ENCODE measurements at regions not wholly inside any gene's neighbourhood (a gene's known extent, or its start where the extent isn't known, plus 50 kb on each side); places are given as distances from the start of the nearest gene placed in this dataset.
"Not testable (repeated sequence)": the region's sequence is repeated elsewhere in the genome, so short reads cannot be mapped to it uniquely, and the experiment has no call there.

DNA sequence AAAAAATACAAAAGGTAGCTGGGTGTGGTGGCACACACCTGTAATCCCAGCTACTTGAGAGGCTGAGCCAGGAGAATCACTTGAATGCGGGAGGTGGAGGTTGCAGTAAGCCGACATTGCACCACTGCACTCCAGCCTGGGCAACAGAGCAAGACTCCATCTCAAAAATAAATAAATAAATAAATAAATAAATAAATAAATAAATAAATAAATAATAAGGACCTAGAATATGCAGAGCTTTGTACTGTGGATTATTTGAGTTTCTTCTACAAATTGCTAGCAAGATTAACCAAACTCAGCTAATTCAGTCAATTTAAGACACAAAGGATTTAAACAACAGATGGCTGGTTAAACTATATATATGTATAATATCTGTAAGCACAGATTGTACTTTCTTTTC lies 322.5 kb upstream of the ARPP21 start:
- not testable (repeated sequence) for H3K27ac Mint-ChIP-seq, H3K9me3 Mint-ChIP-seq, H3K27me3 Mint-ChIP-seq, H3K36me3 Mint-ChIP-seq, H3K4me3 Mint-ChIP-seq, H3K4me1 Mint-ChIP-seq

DNA sequence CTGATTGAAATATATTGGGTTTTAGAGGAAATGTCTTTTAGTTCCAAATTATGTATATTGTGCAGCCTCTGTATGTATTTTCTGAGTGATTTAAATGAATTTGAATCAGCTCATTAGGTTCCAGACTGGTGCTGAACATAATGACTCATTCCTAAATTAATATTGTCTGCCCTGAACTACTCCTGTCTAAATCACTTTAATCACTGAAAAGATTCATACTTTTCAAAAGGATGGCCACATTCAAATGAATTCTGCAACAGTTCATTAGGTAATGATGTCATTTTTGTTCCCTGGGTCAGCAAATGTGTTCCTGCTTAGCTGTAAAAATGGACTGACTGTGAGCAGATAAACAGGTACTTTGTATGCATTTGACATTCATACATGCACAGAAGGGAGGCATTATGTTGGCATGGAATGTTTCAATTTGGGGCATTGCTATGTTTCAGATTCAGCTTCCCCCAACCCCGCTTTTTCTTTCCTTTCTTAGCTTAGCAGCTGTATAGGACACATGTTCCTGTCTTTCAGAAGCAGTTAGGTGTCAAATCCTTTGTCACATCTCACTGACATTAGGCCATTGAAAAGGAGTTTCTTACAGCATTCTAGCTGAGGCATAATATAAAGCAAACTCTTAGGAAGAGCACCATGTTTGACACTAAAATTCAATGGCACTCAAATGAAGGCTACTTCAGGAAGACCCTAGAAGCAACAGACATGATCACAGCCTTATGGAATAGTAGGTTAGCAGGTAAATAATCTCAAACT lies 318.5 kb upstream of the ARPP21 start:
- no peaks in the 10 kb centered on the region for H3K36me3 Mint-ChIP-seq
- no peaks in the 10 kb centered on the region for H3K27me3 Mint-ChIP-seq
- H3K4me1 Mint-ChIP-seq: no peaks in the 10 kb centered on the region
- no peak overlapping the region for H3K27ac Mint-ChIP-seq
- H3K9me3 Mint-ChIP-seq: no peaks in the 10 kb centered on the region
- H3K4me3 Mint-ChIP-seq: no peak overlapping the region

GRCh38 chr3:35322070-35322469 lies 317.3 kb upstream of the ARPP21 start:
- H3K4me1 Mint-ChIP-seq: no peaks in the 10 kb centered on the region
- H3K27me3 Mint-ChIP-seq: no peaks in the 10 kb centered on the region
- H3K36me3 Mint-ChIP-seq: peaks cover 2% of the 10 kb centered on the region
- peaks cover 0 to 4% (median 2%) of the 10 kb centered on the region in 3 donors for H3K9me3 Mint-ChIP-seq
- no peak overlapping the region for H3K4me3 Mint-ChIP-seq
- no peak overlapping the region for H3K27ac Mint-ChIP-seq

DNA sequence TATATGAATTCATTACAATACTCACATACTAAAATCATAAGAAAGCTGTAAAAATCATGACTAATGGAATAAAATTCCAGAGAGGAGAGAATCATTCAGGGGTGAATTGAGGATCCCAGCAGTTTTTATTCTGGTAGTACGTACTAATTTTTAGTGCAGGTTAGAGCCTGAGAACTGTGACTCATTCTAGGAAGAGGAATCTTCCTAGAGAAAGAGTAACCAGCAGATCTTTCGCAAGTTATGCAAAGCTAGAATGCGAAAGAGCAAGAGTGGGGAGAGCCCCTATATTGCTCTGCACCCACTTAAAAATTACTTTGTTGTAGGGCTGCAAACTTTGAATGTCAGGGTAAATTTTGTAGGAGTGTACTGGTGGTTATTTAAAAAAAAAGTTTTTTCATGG lies 303.6 kb upstream of the ARPP21 start:
- Mint-ChIP-seq H3K4me1 (no peaks in the 10 kb centered on the region), H3K9me3 (peaks cover 0 to 6% (median 2%) of the 10 kb centered on the region in 3 donors), H3K27me3 (no peaks in the 10 kb centered on the region), H3K36me3 (no peaks in the 10 kb centered on the region), H3K4me3 (no peak overlapping the region), H3K27ac (no peak overlapping the region)

- H3K27me3 Mint-ChIP-seq: no peaks in the 10 kb centered on the region
- no peaks in the 10 kb centered on the region for H3K36me3 Mint-ChIP-seq
- no peaks in the 10 kb centered on the region for H3K4me1 Mint-ChIP-seq
- H3K9me3 Mint-ChIP-seq: peaks cover 1 to 2% (median 2%) of the 10 kb centered on the region in 3 donors
- no peak overlapping the region for H3K27ac Mint-ChIP-seq
- no peak overlapping the region for H3K4me3 Mint-ChIP-seq
Observed at GRCh38 chr3:35336601-35337000, 302.7 kb upstream of the ARPP21 start.

GRCh38 chr3:35338186-35338585 lies 301.1 kb upstream of the ARPP21 start:
- H3K27ac Mint-ChIP-seq: no peak overlapping the region

GRCh38 chr3:35380196-35380595 lies 259.1 kb upstream of the ARPP21 start:
- H3K27me3 Mint-ChIP-seq: no peaks in the 10 kb centered on the region
- no peak overlapping the region for H3K27ac Mint-ChIP-seq
- peaks cover 0 to 1% (median 0%) of the 10 kb centered on the region in 3 donors for H3K4me1 Mint-ChIP-seq
- no peaks in the 10 kb centered on the region for H3K36me3 Mint-ChIP-seq
- no peak overlapping the region for H3K4me3 Mint-ChIP-seq
- peaks cover under 1 to 8% (median 2%) of the 10 kb centered on the region in 3 donors for H3K9me3 Mint-ChIP-seq

More at GRCh38 chr3:35338186-35338585, 301.1 kb upstream of the ARPP21 start:
- Mint-ChIP-seq H3K4me3 (no peak overlapping the region), H3K27me3 (no peaks in the 10 kb centered on the region), H3K9me3 (peaks cover 2 to 4% (median 2%) of the 10 kb centered on the region in 3 donors), H3K4me1 (no peaks in the 10 kb centered on the region), H3K36me3 (no peaks in the 10 kb centered on the region)

DNA sequence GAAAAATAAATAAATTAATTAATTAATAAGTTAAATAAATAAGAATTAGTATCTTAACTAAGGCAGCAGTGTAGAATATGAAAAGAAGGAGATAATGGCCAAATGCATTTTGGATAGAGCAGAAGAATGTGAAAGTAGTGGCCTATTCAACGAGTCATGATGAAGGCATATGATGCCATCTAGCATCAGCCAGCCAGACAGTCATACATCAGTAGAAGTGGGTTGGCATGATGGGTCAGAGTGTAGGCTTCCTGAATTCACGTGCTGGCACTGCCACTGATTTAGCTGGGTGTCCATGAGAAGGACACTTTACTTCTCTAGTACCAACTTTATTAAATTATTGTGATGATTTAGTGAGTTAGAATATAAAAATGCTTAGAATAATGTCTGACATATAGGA lies 256.1 kb upstream of the ARPP21 start:
- peaks cover 2 to 8% (median 5%) of the 10 kb centered on the region in 3 donors for H3K9me3 Mint-ChIP-seq
- H3K4me1 Mint-ChIP-seq: peaks cover 0 to 1% (median 0%) of the 10 kb centered on the region in 3 donors
- H3K4me3 Mint-ChIP-seq: no peak overlapping the region
- H3K27ac Mint-ChIP-seq: no peak overlapping the region
- H3K27me3 Mint-ChIP-seq: no peaks in the 10 kb centered on the region
- H3K36me3 Mint-ChIP-seq: no peaks in the 10 kb centered on the region

- H3K36me3 Mint-ChIP-seq: no peaks in the 10 kb centered on the region
- no peaks in the 10 kb centered on the region for H3K27me3 Mint-ChIP-seq
- peaks cover 0 to 1% (median 0%) of the 10 kb centered on the region in 3 donors for H3K4me1 Mint-ChIP-seq
- H3K9me3 Mint-ChIP-seq: peaks cover 2 to 8% (median 5%) of the 10 kb centered on the region in 3 donors
- H3K27ac Mint-ChIP-seq: no peak overlapping the region
- no peak overlapping the region for H3K4me3 Mint-ChIP-seq
Observed at GRCh38 chr3:35383719-35384555, 255.4 kb upstream of the ARPP21 start.

- no peaks in the 10 kb centered on the region for H3K27me3 Mint-ChIP-seq
- no peaks in the 10 kb centered on the region for H3K36me3 Mint-ChIP-seq
- no peak overlapping the region for H3K4me3 Mint-ChIP-seq
- peaks cover 0 to 1% (median 0%) of the 10 kb centered on the region in 3 donors for H3K4me1 Mint-ChIP-seq
- H3K27ac Mint-ChIP-seq: no peak overlapping the region
- H3K9me3 Mint-ChIP-seq: peaks cover 5 to 8% (median 6%) of the 10 kb centered on the region in 3 donors
Observed at GRCh38 chr3:35385271-35385670, 254.1 kb upstream of the ARPP21 start.

DNA sequence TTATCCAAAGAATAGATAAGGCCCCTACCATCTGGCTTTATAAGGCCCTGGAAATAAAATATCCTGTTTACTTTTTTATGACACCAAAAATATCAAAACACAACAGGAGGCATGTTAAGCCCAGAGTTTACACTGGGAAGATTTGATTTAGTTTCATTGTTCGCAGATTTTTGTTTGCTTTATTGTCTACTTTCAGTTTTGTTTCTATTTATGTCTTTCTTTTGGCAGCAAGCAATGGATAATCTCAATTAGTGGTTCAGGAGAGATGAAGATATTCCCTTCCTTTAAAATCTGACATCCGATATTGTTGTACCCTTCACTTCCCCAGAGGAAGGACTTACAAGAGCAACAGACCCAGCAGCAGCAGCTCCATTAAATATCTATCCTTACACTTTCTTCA lies 249.4 kb upstream of the ARPP21 start:
- Mint-ChIP-seq H3K4me1 (no peaks in the 10 kb centered on the region), H3K4me3 (no peak overlapping the region), H3K36me3 (no peaks in the 10 kb centered on the region), H3K27me3 (no peaks in the 10 kb centered on the region), H3K27ac (no peak overlapping the region), H3K9me3 (peaks cover 6 to 12% (median 9%) of the 10 kb centered on the region in 3 donors)

GRCh38 chr3:35392187-35392586 lies 247.1 kb upstream of the ARPP21 start:
- Mint-ChIP-seq H3K27ac (no peak overlapping the region), H3K36me3 (no peaks in the 10 kb centered on the region), H3K4me3 (no peak overlapping the region), H3K27me3 (no peaks in the 10 kb centered on the region), H3K9me3 (peaks cover 4 to 10% (median 9%) of the 10 kb centered on the region in 3 donors), H3K4me1 (no peaks in the 10 kb centered on the region)

GRCh38 chr3:35393901-35394799 lies 245.2 kb upstream of the ARPP21 start:
- no peak overlapping the region for H3K27ac Mint-ChIP-seq

GRCh38 chr3:35394905-35395304 lies 244.4 kb upstream of the ARPP21 start:
- Mint-ChIP-seq H3K27ac (no peak overlapping the region), H3K27me3 (no peaks in the 10 kb centered on the region), H3K36me3 (no peaks in the 10 kb centered on the region), H3K4me1 (no peaks in the 10 kb centered on the region), H3K4me3 (no peak overlapping the region), H3K9me3 (peaks cover 4 to 13% (median 12%) of the 10 kb centered on the region in 3 donors)

More at GRCh38 chr3:35393901-35394799, 245.2 kb upstream of the ARPP21 start:
- no peaks in the 10 kb centered on the region for H3K36me3 Mint-ChIP-seq
- H3K9me3 Mint-ChIP-seq: peaks cover 4 to 12% (median 11%) of the 10 kb centered on the region in 3 donors
- H3K27me3 Mint-ChIP-seq: no peaks in the 10 kb centered on the region
- H3K4me1 Mint-ChIP-seq: no peaks in the 10 kb centered on the region
- H3K4me3 Mint-ChIP-seq: no peak overlapping the region

GRCh38 chr3:35401671-35402070 lies 237.7 kb upstream of the ARPP21 start:
- Mint-ChIP-seq H3K4me1 (no peaks in the 10 kb centered on the region), H3K4me3 (no peak overlapping the region), H3K36me3 (no peaks in the 10 kb centered on the region), H3K9me3 (peaks cover 0 to 3% (median 2%) of the 10 kb centered on the region in 3 donors), H3K27ac (no peak overlapping the region), H3K27me3 (no peaks in the 10 kb centered on the region)

All from IgD-negative memory B cell (primary cell).